NCI-H446 (cell line): ENCODE measurements at regions not wholly inside any gene's neighbourhood (a gene's known extent, or its start where the extent isn't known, plus 50 kb on each side); places are given as distances from the start of the nearest gene placed in this dataset.
"Not testable (repeated sequence)": the region's sequence is repeated elsewhere in the genome, so short reads cannot be mapped to it uniquely, and the experiment has no call there.

ENCODE experiments used
- DNase-seq, 2 experiments: peaks; one replicate each; lab custom pipeline; 2025; lab: John Stamatoyannopoulos, UW

DNA sequence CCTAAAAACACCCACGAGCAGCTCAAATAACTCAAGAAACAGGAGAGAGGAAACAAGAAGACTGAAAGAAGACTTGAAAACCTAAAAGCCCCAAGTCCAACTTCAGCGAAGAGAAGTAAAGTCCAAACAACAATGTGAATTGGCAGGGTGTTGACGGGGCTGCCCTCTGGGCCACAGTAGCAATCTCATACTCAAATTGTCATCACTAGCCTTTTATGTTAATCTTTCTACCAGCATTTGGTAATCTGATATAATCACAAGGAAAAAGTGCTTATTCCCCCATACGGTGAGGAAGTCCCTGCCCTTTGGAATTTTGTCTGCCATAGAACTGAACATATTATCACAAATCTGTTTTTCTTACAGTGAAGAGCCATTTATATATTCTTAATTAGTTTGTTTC, 51.5 kb upstream of the IFNE start:
- no peak for DNase-seq

DNA sequence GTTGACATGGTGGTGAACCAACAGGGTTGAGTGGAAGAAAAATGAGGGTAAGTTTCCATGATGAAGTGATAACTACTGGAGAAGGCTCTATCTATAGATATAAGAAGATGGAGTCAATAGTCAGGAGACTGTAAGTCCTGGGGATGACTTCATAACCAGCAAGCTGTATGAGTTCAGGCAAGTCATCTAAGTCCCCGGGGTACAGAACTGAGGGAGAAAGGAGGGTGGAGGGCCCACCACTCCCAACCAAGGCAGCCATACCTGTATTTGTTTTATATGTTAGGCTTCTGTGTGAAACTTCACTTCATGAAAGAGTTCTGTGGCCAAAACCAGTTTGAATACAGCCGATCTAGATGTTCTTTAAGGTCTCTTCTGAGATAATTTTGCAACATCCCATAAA, 53.3 kb upstream of the IFNE start:
- no peak for DNase-seq

DNA sequence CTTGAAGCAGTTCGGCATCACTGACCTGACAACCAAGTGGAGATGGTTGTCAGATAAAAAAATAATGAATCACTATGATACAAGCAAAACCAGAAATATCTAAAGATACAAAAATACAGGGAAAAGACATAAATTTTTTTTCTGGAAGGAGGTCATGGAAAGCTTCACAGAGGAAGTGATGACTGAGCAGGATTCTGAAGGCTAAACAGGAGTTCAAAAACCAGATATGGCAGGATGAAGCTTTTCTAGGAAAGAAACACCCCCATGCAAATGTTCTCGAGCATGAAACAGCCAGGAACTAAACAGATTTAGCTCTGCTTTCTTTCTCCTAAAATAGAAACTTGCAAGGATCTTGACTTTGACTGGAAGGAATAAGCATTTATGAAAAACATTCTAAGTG, 60.7 kb upstream of the IFNE start:
- DNase-seq: no peak

DNA sequence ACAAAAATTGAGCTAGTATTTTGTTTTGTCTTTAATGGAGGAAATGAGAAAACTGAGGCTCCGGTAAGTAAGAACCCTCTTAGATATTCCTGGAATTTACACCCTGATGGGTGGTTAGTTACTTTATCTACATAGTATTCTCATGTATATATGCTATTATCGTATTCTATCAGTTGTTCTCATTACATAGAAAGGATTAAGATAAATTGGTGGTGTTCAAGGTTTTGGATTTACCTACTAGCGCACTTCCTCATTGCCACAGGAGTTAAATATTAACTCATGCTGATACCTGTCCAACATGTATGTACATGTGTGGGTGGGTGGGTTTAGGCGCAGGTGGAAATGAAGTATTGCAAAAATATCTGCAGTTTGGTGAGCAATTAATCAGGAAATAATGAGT, 61.1 kb upstream of the IFNE start:
- no peak for DNase-seq

DNA sequence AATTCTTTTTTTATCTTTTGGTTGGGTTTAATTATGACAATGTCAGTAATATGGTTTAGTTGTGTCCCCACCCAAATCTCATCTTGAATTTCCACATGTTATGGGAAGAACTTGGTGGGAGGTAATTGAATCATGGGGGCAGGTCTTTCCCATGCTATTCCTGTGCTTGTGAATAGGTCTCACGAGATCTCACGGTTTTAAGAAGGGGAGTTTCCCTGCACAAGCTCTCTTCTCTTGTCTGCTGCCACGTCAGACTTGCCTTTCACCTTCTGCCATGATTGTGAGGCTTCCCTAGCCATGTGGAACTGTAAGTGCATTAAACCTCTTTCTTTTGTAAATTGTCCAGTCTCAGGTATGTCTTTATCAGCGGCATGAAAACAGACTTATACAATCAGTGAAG, 61.7 kb upstream of the IFNE start:
- not testable (repeated sequence) for DNase-seq

DNA sequence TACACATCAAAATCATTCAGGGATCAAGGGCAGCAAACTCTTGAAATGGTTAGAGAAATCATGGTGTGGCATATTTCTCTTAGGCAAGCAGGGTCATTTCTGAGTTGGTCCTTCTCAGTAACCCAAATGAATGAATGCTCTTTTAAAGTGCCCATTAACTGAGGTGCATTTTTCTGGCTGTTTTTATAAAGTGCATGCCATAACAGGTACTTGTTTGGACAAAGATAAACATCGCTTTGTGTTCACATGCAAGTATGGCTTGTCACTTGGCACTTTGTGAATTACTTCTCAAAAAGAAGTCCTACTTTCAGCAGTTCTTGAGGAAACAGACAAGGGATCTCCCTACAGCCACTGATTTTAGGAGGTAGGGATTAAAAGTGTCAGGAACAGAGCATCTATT, 64.8 kb upstream of the IFNE start:
- DNase-seq: no peak

DNA sequence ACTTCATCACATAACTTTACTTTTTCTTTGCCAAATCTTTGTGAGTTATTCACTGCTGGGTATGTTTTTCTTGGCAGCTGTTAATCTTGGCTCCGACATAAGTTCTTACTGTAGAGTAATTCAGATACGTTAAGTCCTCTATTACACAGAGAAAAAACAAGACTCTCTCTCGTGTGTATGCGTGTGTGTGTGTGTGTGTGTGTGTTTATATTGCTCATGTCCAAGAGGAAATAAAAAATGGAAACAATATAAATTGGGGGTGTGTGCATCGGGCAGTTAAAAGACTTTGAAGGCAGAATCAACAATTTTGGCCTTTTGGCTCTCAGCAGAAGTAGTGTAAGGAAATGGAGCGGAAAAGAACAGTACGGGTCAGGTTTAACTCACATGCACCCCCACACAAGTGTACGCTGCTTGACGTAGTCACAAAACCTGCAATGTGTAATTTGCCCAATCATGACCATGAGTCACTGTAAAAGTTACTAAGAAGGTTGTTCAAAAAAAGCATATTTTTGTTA, 67.2 kb upstream of the IFNE start:
- peak in 1 of 2 experiments; percentile 34 for DNase-seq

DNA sequence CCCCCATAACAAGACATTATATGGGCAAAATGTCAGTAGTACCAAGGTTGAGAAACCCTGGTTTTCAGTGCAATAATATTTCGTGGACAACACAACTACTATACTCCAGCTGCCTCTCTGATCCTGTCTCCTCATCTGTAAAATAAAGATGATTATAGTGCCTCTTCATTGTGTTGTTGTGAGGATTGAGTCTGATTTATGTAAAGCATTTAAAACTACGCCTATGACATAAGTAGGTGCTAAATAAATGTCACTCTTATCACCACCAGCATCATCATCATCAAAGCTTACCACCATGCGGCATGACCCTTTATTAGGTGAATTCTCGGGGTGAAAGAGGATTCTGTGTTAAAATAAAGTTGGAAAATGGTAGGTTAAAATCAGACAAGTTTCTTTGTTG, 67.8 kb upstream of the IFNE start:
- DNase-seq: no peak

DNA sequence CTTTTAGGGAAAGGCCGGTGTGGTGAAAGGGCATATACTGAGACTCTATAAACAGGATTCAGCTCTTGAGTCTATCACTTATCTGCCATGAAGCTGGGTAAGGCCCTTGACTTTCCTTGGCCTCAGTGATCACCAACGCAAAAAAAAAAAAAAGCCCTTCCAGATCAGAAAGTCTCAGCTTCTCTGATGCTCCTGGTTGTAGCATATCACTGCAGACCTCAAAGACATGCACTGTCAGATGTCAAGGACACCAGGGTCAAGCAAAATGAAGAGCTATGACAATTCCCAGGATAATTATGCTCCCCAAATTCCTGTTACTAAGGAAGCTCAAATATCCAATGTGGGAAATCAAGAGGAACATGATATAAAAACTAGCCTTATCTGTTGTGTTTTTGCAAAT, 68.3 kb upstream of the IFNE start:
- no peak for DNase-seq

DNA sequence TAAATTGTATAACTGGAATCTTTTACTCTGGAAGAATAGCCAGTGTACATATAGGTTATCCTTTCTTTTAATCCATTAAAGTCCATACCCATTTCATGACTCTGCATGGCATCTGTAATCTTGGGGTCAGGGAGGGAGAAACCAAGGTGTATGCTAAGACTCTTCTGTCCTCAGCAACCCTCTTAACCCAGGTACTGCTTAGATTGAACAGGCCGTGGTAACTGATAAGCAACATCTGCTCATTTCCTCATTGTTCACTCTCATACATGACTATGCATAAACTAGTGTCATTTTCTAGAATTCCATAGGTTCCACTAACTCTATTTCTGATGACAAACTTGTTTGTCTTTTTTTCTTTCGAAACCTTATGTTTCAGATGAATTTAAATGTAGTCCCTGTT, 69.3 kb upstream of the IFNE start:
- DNase-seq: no peak

DNA sequence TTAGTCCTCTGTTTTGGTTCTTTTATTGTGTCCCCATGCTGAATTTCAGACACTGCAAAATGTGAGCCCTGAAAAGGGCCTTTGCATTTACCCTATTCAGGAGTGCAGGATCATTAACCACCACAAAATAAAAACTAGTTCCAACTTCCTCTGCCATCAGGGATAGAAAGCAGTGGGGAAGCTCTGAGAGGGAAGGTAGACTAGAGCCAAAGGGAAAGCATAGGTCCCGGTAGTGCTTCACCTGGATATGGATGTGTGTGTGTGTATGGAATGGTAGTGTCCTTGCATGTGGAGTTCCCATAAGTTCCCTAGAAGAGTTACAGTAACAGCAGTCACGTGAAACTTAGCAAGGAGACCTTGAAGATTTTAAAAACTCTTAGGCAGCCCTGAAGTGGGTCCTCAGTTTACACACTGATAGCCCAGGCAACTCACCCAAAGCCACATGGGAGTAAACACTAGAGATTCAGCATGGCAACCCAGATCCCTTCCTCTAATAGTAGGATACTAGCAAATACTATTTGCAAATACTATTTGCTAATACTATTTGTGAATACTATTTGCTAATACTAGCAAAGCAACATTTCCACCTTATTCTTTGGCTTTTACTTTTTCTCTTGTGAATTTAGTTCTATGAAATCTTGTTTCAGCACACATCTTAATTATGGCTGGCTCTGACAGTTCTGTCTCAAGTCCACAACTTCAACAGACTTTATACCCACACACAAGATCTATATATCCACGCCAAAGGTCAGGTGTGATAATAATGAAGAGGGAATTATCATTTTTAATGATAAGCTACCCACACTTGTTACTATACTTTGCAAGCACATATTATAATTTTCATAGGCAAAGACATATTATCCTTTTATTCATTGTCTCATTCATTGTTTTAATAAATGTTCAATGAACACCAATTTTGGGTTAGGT, 70.4 kb upstream of the IFNE start:
- no peak for DNase-seq

DNA sequence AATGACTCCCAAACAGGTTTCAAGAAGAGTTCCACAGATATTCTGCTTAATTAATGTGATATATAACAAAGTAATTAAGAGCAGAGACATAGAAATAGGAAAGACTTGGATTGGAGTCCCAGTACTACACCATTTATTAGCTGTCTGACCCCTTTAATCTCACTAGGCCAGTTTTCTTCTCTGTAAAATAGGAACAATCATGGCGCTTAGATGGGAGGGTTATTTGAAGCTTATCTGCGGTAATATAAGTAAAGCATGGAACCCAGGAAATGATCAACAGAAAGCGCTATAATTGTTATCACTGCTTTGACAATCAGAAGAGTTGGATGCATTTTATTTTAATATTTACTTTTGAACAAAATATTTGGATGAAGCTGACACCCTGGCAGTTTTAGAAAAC, 71.3 kb upstream of the IFNE start:
- no peak for DNase-seq

DNA sequence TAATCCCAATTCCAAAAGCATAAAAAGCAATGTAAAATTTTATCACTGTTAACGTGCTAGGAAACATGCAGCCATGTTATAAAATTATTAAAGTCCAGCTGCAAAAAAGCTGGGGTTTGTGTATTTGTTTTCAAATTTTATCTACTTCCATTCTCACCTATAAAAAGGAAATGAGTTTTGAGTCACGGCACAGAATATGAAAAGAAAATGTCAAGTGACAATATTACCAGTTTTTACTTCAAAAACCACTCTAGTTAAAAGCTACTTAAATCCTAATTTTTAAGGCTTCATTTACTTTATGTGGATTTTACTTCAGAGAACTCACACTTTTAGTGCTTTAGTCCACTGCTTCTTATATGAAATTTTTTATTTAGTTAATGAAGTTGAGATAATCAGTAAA, 72.7 kb upstream of the IFNE start:
- DNase-seq: no peak

DNA sequence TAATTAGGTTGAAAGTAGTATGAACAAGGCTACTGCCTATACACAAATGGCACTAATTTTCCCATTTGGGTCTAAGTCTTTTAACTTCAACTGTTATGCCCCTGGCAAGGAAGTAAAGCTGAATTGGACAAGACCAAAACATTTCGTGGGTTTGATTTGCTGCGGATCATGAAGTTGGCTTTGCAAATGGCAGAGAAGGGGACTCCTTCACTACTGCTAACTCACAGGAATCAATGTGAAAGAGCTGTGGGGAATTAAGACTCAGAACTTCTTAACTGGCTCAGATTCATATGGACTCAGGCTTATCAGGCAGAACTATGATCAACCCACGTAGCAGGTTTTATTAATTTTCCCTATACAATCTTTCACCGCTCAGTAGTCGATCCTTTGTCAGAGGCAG, 73.8 kb upstream of the IFNE start:
- no peak for DNase-seq

DNA sequence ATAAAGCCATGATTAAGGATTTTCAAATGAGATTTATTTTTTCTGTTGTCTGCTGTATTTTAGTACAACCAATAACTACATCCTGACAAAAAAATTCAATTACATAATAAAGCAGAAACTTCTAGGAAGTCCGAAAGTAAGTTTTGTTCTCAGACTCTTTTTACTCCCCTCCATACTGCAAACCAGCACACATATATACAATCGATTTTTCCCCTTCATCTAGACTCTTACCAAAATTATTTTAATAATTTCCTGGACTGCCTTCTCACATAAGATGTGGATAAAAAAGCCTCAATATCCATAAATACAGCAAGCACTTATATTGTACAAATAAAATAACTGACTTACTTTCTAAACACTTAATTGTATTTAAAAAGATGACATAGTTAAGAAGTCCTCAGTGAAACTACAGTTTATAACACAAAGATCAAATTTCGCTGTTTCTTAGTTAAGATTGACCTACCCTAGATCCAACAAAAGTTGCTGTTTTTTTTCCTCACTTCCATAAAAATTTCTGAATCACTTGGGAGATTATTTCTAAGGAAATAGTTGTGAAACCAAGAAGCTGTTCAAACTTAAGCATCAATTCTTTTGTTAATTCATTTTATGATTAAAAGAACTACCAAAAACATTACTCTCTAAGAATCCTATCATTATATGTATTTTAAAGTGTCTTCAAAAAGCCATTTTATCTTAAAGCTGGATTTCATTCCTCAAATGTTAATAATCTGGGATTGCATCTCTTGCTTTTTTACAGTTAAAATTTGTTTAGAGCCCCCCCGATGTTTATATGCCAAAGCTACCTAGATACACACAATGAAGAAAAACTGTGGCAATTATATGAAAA, 74.7 kb upstream of the IFNE start:
- no peak for DNase-seq

DNA sequence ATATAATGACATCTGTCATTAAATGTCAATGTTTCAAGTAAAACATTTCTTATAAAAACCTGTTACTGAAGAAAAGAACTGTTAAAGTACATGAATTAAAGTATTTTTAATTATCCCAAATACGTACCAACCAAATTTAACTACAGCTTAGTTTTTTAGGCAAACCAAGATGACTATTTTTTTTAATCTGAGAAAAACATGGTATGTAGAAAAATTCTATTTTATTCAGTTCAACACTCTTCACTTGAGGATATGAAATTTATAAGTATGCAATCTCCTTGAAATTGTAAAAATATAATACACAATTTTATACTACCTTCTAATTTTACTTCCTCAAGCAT, 75.3 kb upstream of the IFNE start:
- DNase-seq: no peak

DNA sequence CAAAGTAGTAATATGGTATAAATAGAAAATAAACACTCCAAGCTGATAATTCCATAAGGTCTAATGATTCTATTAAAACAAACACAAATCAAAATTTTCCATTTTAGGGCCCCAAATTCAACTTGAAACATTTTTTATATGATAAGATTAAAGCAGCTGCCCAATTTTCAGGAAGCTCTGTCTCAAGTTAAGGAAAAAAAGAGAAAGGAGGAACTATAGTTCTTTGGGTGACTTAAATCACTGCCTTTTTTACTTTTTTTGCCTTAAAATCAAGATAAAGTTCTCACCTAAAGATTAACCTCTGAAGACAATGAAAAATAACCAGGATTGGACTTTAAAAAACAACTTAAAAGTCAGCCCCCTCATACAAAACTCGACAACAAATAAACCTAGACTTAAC, 76.0 kb upstream of the IFNE start:
- no peak for DNase-seq

DNA sequence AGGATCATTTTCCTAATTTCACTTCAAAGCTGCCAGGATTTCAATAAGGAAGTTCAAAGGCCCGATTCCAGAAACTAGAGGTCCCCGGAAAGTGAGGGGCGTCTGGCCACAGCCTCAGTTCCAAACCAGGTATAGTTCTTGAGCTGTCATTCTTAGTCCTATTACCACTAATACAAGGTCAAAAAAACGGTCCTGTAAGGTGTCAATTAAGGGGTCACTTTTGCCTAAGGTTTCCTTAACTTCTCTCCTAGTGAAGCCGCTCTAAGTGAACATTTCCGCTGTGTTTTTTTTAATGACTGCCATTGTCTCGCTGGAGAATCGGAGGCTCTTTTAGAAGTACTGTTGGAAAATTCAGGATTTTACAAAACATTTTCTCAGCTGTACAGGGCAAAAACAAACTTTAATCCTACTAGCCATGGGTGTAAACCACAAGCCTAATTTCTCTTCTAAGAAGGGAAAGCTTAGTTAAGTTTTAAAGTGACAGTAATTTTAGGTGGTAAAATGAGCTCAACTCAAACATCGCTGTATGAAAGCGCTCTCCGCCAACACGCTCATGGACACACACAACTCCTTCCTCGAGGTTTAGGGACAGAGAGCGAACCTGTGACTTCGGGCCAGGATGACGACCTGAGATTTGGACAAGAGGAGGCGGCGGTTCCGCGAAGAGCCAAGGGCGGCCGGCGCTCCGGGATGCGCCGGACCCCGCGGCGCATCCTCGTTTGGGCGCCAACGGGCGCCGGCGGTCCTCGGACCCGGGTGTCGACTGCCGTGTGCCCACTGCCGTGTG, 76.7 kb upstream of the IFNE start:
- no peak for DNase-seq

DNA sequence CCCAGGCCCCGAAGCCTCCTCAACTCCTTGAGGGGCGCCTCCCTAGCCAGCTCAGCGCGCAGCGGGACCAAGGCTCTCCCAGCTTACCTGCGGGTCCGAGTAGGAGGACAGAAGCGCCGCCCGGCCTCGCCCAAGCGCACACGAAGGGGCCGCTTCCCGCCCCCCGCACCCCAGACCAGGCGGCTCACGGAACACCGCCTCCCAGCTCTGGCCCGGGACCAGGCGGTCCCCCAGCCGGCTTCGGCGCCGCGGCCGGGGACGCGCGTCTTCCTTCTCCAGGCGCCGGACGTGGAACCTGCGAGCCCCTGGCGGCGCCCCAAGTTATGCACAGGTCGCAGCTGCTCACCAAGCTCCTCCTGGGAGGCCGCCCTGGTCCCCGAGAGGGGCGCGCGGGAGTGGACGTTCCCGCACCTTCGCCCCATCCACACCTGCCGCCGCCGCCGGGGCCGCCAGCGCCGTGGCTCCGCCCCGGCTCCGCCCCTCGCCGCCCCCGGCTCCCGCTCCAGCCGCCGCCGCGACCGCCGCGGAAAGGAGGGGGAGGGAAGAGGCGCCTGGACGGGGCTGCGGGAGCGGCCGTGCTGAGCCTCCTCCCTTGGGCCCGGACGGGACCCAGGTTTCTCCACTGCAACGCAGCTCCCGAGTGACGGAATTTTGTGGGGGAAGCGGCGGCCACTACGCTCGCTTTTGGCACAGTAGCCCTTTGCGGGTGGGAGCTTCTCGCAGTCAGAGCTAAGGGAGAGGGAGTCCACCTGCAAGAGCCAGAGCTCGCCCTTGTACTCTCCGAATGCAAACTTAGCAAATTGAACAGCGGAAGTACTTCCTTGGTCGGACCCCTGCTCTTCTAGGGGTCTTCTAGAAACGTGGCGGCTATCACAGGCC, 77.5 kb upstream of the IFNE start:
- DNase-seq: no peak

DNA sequence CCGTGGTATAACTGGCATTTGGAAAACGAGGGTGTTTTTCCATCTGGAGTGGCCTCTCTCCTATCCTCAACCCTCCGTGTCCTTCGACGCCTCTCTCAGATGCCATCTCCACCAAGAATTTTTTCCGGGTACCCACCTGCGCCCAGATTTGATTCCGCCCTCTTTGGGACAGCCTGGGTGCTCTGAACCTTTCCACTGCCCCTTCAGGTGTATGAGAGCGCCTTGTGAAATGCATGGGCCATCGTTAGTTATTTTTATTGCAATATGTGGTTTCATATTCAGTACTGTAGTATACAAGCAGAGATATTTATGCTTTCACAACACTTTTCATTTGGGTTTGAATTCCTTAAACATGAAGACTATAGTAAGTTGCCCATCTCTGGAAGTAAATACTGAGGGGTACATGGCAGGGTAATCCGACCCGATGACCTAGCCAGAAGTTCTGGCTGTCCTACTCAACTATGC, 78.2 kb upstream of the IFNE start:
- DNase-seq: no peak

DNA sequence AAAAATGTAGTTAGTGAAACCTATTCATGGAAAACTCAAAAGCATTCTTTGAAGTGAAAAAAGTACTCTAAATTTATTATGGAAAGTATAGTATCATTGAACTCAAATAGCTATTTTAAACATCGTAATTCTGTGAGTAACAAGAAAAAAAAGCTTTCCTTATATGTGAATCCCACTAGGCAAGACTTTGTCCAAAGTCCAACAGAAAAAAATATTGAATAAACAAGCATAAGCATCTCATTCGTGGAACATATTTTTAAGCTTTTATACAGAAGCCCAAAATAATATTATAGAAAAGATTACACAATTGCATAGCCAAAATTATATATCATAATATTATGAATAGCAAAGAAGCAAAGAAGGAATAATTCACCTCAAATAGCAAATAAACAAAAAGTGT, 79.4 kb upstream of the IFNE start:
- no peak for DNase-seq
